ENCODE measurements at regions not wholly inside any gene's neighbourhood (a gene's known extent, or its start where the extent isn't known, plus 50 kb on each side); places are given as distances from the start of the nearest gene placed in this dataset. TPM values are rescaled to one million over a fixed set of nuclear protein-coding genes. Genes with fewer than 3 reads are reported as not detected.

GRCh38 chr3:150020527-150020926 is 49.8 kb upstream of the PFN2 start:
- Mint-ChIP-seq H3K27me3 (ENCODE audit: low read depth in 3 of 3) (peaks cover 2 to 4% (median 2%) of the 10 kb centered on the region in 3 donors), H3K36me3 (no peaks in the 10 kb centered on the region), H3K4me3 (no peak overlapping the region), H3K4me1 (no peaks in the 10 kb centered on the region), H3K27ac (no peak overlapping the region), H3K9me3 (peaks cover 6 to 23% (median 14%) of the 10 kb centered on the region in 7 donors)
- no peak overlapping the region for H3K27ac ChIP-seq (ENCODE audit: low read depth in 1 of 2, low read length in 2 of 2)
- intact Hi-C loops (cut with micrococcal nuclease) = no loop called here
- no peak overlapping the region for H2AFZ ChIP-seq (ENCODE audit: insufficient read depth, low read depth, low read length, poor library complexity, severe bottlenecking)
- H3K9me3 ChIP-seq (replicated peaks in 1 of 2; ENCODE audit: control insufficient read depth in 1 of 2, insufficient read depth in 1 of 2, low read length in 2 of 2) = peaks cover 0 to 13% of the 10 kb centered on the region in 2 donors
- H3K9ac ChIP-seq (ENCODE audit: insufficient read depth, low read length, poor library complexity, severe bottlenecking) = no peak overlapping the region
- H3K4me2 ChIP-seq (replicated peaks; ENCODE audit: extremely low read depth, low read length, poor library complexity, severe bottlenecking) = no peak overlapping the region
- WGBS (ENCODE audit: insufficient coverage) = no CpG with 5 or more reads among the region's 1 CpG
- no peaks in the 10 kb centered on the region for H4K20me1 ChIP-seq (ENCODE audit: insufficient read depth, low read length)
- no peak for DNase-seq
- peaks cover 0 to 3% of the 10 kb centered on the region in 2 donors for H3K27me3 ChIP-seq (ENCODE audit: control insufficient read depth in 2 of 2, insufficient read depth in 2 of 2, low read length in 2 of 2)
- H3K4me1 ChIP-seq (ENCODE audit: control insufficient read depth in 1 of 2, insufficient read depth in 2 of 2, low read length in 2 of 2) = no peaks in the 10 kb centered on the region
- TF ChIP-seq, protein P1, sequence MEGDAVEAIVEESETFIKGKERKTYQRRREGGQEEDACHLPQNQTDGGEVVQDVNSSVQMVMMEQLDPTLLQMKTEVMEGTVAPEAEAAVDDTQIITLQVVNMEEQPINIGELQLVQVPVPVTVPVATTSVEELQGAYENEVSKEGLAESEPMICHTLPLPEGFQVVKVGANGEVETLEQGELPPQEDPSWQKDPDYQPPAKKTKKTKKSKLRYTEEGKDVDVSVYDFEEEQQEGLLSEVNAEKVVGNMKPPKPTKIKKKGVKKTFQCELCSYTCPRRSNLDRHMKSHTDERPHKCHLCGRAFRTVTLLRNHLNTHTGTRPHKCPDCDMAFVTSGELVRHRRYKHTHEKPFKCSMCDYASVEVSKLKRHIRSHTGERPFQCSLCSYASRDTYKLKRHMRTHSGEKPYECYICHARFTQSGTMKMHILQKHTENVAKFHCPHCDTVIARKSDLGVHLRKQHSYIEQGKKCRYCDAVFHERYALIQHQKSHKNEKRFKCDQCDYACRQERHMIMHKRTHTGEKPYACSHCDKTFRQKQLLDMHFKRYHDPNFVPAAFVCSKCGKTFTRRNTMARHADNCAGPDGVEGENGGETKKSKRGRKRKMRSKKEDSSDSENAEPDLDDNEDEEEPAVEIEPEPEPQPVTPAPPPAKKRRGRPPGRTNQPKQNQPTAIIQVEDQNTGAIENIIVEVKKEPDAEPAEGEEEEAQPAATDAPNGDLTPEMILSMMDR (IDR thresholded peaks at IDR 0.05) = no peak
- H3K4me3 ChIP-seq (replicated peaks in 1 of 3; ENCODE audit: low read depth in 2 of 3, low read length in 3 of 3) = no peak overlapping the region
- H3K36me3 ChIP-seq (replicated peaks in 1 of 2; ENCODE audit: control insufficient read depth in 1 of 2, insufficient read depth in 2 of 2, low read length in 2 of 2) = no peaks in the 10 kb centered on the region
- no peaks in the 10 kb centered on the region for H3K79me2 ChIP-seq (ENCODE audit: insufficient read depth, low read length)

Small RNA genes lying in the stretch of these regions (small RNA-seq; reads per million reads assigned to genes)
- gene RF00004 (ENCODE audit: insufficient read length, low read depth) (not detected), gene RPL32P9 (ENCODE audit: insufficient read length, low read depth) (not detected)

Data from CD14-positive monocyte (primary cell).